ENCODE measurements at regions not wholly inside any gene's neighbourhood (a gene's known extent, or its start where the extent isn't known, plus 50 kb on each side); places are given as distances from the start of the nearest gene placed in this dataset.
"Not testable (repeated sequence)": the region's sequence is repeated elsewhere in the genome, so short reads cannot be mapped to it uniquely, and the experiment has no call there.

DNA sequence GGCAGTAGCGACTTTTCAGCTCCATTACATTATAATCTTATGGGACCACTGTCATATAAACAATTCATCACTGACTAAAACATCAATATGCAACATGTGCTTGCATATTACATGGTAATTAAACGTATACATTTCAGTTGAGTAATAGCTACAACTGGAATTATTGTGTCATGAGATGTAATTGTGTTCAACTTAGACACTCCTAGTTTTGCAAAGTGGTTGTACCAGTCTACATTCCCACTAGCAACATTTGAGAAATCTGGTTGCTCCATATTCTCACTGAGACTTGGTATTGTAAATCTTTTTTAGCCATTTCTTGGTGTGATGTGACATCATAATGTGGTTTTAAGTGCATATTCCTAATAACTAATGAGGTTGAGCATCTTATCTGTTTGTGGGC, 90.0 kb downstream of the CAPZA3 start:
- TF ChIP-seq, protein P1, sequence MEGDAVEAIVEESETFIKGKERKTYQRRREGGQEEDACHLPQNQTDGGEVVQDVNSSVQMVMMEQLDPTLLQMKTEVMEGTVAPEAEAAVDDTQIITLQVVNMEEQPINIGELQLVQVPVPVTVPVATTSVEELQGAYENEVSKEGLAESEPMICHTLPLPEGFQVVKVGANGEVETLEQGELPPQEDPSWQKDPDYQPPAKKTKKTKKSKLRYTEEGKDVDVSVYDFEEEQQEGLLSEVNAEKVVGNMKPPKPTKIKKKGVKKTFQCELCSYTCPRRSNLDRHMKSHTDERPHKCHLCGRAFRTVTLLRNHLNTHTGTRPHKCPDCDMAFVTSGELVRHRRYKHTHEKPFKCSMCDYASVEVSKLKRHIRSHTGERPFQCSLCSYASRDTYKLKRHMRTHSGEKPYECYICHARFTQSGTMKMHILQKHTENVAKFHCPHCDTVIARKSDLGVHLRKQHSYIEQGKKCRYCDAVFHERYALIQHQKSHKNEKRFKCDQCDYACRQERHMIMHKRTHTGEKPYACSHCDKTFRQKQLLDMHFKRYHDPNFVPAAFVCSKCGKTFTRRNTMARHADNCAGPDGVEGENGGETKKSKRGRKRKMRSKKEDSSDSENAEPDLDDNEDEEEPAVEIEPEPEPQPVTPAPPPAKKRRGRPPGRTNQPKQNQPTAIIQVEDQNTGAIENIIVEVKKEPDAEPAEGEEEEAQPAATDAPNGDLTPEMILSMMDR (IDR thresholded peaks at IDR 0.05; ENCODE audit: unreplicated experiment) = no peak
- H3K4me1 Mint-ChIP-seq (ENCODE audit: unreplicated experiment) = peaks cover 3% of the 10 kb centered on the region
- H3K36me3 Mint-ChIP-seq (ENCODE audit: low read depth, unreplicated experiment) = no peaks in the 10 kb centered on the region
- H3K9me3 Mint-ChIP-seq (ENCODE audit: unreplicated experiment) = peaks cover 9% of the 10 kb centered on the region
- no peaks in the 10 kb centered on the region for H3K27me3 Mint-ChIP-seq (ENCODE audit: unreplicated experiment)
- no peak overlapping the region for H3K4me3 Mint-ChIP-seq (ENCODE audit: unreplicated experiment)
- DNase-seq (ENCODE audit: low spot score) = no peak
- H3K27ac Mint-ChIP-seq (ENCODE audit: unreplicated experiment) = no peak overlapping the region

DNA sequence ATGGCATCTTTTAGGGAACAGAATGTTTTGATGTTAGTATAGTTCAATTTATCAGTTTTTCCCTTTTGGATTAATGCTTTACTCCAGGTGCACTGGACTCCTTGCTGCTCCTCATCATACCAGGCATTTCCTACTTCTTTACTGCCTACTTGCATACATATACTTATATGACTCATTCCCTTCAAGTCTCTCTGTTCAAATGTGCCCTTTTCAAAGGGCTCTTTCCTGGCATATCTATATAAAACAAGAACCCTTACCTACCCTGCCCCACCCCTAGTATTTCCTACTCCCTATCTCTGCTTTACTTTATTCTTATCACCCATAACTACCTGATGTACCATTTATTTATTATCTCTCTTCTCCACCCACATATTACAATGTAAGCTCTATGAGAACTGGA, 90.6 kb downstream of the CAPZA3 start:
- Mint-ChIP-seq H3K27ac (ENCODE audit: unreplicated experiment) (no peak overlapping the region), H3K4me3 (ENCODE audit: unreplicated experiment) (no peak overlapping the region), H3K27me3 (ENCODE audit: unreplicated experiment) (no peaks in the 10 kb centered on the region), H3K9me3 (ENCODE audit: unreplicated experiment) (peaks cover 9% of the 10 kb centered on the region), H3K36me3 (ENCODE audit: low read depth, unreplicated experiment) (no peaks in the 10 kb centered on the region), H3K4me1 (ENCODE audit: unreplicated experiment) (peaks cover 3% of the 10 kb centered on the region)
- TF ChIP-seq, protein P1 (IDR thresholded peaks at IDR 0.05; ENCODE audit: unreplicated experiment) = no peak
- DNase-seq (ENCODE audit: low spot score) = no peak

DNA sequence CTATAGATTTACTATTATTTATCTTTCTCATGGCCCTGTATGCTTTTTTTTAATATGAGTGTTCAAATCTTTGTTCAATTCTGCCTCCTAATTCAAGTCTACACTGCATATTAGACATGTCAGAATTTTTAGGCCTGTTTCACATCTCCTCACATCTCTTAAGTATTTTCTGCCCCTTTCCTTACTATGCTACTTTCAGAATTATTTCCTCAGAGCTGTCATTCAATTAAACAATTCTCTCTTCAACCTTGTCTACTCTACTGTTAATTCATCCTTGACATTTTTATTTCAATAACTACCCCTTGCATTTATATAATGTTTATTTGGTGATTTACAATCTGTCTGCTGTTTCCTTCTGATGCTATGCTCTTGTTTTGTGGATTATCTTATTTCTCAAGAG, 91.1 kb downstream of the CAPZA3 start:
- Mint-ChIP-seq H3K4me3 (ENCODE audit: unreplicated experiment) (no peak overlapping the region), H3K27me3 (ENCODE audit: unreplicated experiment) (no peaks in the 10 kb centered on the region), H3K4me1 (ENCODE audit: unreplicated experiment) (peaks cover 3% of the 10 kb centered on the region), H3K27ac (ENCODE audit: unreplicated experiment) (no peak overlapping the region), H3K36me3 (ENCODE audit: low read depth, unreplicated experiment) (no peaks in the 10 kb centered on the region), H3K9me3 (ENCODE audit: unreplicated experiment) (peaks cover 9% of the 10 kb centered on the region)
- TF ChIP-seq, protein P1 (IDR thresholded peaks at IDR 0.05; ENCODE audit: unreplicated experiment) = no peak
- DNase-seq (ENCODE audit: low spot score) = no peak

DNA sequence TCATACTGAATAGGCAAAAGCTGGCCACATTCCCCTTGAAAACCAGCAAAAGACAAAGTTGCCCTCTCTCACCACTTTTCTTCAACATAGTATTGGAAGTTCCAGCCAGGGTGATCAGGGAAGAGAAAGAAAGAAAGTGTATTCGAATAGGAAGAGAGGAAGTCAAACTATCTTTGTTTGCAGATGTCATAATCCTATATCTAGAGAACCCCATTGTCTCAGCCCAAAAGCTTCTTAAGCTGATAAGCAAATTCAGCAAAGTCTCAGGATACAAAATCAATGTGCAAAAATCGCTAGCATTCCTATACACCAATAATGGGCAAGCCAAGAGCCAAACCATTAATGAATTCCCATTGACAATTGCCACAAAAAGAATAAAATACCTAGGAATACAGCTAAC, 95.0 kb downstream of the CAPZA3 start:
- H3K27me3 Mint-ChIP-seq (ENCODE audit: unreplicated experiment); H3K4me1 Mint-ChIP-seq (ENCODE audit: unreplicated experiment); H3K4me3 Mint-ChIP-seq (ENCODE audit: unreplicated experiment); H3K9me3 Mint-ChIP-seq (ENCODE audit: unreplicated experiment); H3K27ac Mint-ChIP-seq (ENCODE audit: unreplicated experiment); H3K36me3 Mint-ChIP-seq (ENCODE audit: low read depth, unreplicated experiment); DNase-seq (ENCODE audit: low spot score): not testable (repeated sequence)

DNA sequence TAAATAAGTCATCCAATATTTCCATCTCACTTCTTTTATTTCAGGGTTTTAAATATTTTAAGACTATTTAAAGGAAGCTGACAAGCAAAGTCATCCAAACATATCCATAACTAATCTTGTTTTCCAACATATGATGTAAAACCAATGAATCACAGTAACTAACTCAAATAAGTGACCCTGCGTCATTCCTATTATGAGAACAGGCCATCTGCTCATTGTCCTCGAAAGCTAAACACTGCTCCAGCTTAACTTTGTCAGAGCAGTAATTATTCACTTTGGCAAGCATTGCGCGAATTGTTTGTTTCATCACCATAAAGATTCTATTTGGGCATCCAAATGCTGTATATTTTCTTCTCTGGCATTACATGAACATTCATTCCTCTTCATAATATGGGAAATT, 99.1 kb downstream of the CAPZA3 start:
- peaks cover 5% of the 10 kb centered on the region for H3K9me3 Mint-ChIP-seq (ENCODE audit: unreplicated experiment)

More for the DNA sequence above, 99.1 kb downstream of the CAPZA3 start:
- no peak overlapping the region for H3K4me3 Mint-ChIP-seq (ENCODE audit: unreplicated experiment)
- peaks cover 3% of the 10 kb centered on the region for H3K4me1 Mint-ChIP-seq (ENCODE audit: unreplicated experiment)
- DNase-seq (ENCODE audit: low spot score) = no peak
- TF ChIP-seq, protein P1 (IDR thresholded peaks at IDR 0.05; ENCODE audit: unreplicated experiment) = no peak
- no peaks in the 10 kb centered on the region for H3K27me3 Mint-ChIP-seq (ENCODE audit: unreplicated experiment)
- H3K36me3 Mint-ChIP-seq (ENCODE audit: low read depth, unreplicated experiment) = no peaks in the 10 kb centered on the region
- H3K27ac Mint-ChIP-seq (ENCODE audit: unreplicated experiment) = no peak overlapping the region
